Caco-2 (cell line): ENCODE measurements at regions not wholly inside any gene's neighbourhood (a gene's known extent, or its start where the extent isn't known, plus 50 kb on each side); places are given as distances from the start of the nearest gene placed in this dataset.
"Not testable (repeated sequence)": the region's sequence is repeated elsewhere in the genome, so short reads cannot be mapped to it uniquely, and the experiment has no call there.

ENCODE experiments used
- BruUV-seq: library from RNA; stranded (reverse); fragments of 400-500 nt; replicated peaks from 2 replicates; lab custom pipeline; 2021; lab: Mats Ljungman, UMichigan
- CTCF ChIA-PET: fragments of 300-600 bp; sonication (Branson Sonifier 250); formaldehyde crosslinking; loops from one replicate; lab custom pipeline; 2022; ENCODE audit warnings: antibody characterized with exemption; lab: Charles Lee
- POLR2A ChIA-PET: fragments of 300-600 bp; sonication (Branson Sonifier 250); formaldehyde crosslinking; loops from one replicate; lab custom pipeline; 2022; ENCODE audit warnings: antibody characterized with exemption; lab: Charles Lee
- DNase-seq, 2 experiments: peaks; one replicate each; pipeline versions ENCODE4 v3.0.0 to v3.0.0-alpha.2; 2020 to 2022
- H3K27me3 ChIP-seq: replicated peaks from 2 replicates; pipeline ENCODE4 v1.6.0; 2011; ENCODE audit warnings: low read length; ENCODE audit not compliant: control insufficient read depth, insufficient read depth
- H3K36me3 ChIP-seq: 2 replicates; pipeline ENCODE4 v1.5.1; 2011; ENCODE audit warnings: low read length; ENCODE audit not compliant: control insufficient read depth, insufficient read depth
- H3K4me1 ChIP-seq: fragments of 250-450 bp; sonication (Bioruptor Pico); 2 replicates; pipeline ENCODE4 v1.5.1; 2020; ENCODE audit warnings: mild to moderate bottlenecking
- H3K4me3 ChIP-seq: 2 replicates; pipeline ENCODE4 v1.5.1; 2011; ENCODE audit warnings: low read depth, mild to moderate bottlenecking, control low read depth, low read length
- H3K9me3 ChIP-seq: fragments of 250-450 bp; sonication (Bioruptor Pico); 2 replicates; pipeline ENCODE4 v1.5.1; 2020; ENCODE audit warnings: mild to moderate bottlenecking, moderate library complexity
- H3K27ac Mint-ChIP-seq: one replicate; pipeline ENCODE4 v1.8.0; 2022; ENCODE audit warnings: mixed read lengths; ENCODE audit not compliant: unreplicated experiment
- H3K27me3 Mint-ChIP-seq: one replicate; pipeline ENCODE4 v1.8.0; 2022; ENCODE audit warnings: mixed read lengths; ENCODE audit not compliant: insufficient read depth, unreplicated experiment
- H3K36me3 Mint-ChIP-seq: one replicate; pipeline ENCODE4 v1.8.0; 2022; ENCODE audit warnings: mild to moderate bottlenecking, mixed read lengths; ENCODE audit not compliant: insufficient read depth, unreplicated experiment
- H3K4me1 Mint-ChIP-seq: one replicate; pipeline ENCODE4 v1.8.0; 2022; ENCODE audit warnings: low read depth, mixed read lengths; ENCODE audit not compliant: unreplicated experiment
- H3K4me3 Mint-ChIP-seq: one replicate; pipeline ENCODE4 v1.8.0; 2022; ENCODE audit warnings: mild to moderate bottlenecking, moderate library complexity, mixed read lengths; ENCODE audit not compliant: unreplicated experiment
- H3K9me3 Mint-ChIP-seq: one replicate; pipeline ENCODE4 v1.8.0; 2022; ENCODE audit warnings: mixed read lengths; ENCODE audit not compliant: unreplicated experiment
- intact Hi-C: fragments of 100-400 bp; cut with micrococcal nuclease; formaldehyde crosslinking; loops from one replicate; pipeline ENCODE4 v1.10.0; 2022; ENCODE audit not compliant: unreplicated experiment

DNA sequence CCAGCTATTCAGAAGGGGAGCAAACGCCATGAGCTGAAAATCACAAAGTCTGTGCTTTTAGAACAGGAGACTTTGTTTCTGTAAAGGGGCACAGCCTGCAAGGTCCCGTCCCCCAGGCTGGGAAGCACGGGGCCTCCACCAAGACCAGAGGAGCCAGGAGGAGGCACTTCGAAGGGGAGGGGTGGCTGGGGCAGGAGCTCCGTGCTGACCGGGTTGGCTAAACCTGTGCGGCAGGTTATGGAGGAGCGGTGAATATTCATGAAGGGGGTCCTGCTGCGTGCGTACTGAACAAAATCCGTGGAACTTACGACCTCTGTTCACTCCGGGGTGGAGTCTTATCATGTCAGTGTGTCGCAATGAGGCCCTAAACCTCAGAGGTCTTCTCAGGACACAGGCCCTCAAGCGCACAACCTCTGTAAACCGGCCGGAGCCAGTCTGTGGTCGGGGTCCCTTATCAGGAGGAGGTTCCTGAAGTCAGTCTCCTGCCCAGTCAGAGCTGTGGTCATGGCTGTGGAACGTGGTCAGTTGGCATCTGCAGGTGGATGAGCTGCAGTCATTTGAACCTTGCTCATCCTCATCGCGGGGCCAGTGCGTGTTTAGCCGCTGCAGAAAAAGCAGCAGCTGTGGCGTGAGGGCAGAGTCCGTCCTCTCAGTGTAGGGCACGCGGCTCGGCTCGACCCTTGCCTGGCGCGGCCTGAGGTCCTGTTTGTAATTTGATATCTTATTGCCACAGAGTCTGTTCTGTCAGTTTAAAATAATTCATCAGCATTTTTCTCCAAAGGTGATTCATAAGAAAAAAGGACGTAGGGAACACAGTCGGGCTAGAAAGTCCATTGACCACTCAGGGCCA is 5507.7 kb upstream of the TPTE start:
- H3K27ac Mint-ChIP-seq, H3K36me3 ChIP-seq, CTCF ChIA-PET, POLR2A ChIA-PET, H3K4me3 Mint-ChIP-seq, DNase-seq, H3K4me1 ChIP-seq, intact Hi-C loops, H3K27me3 ChIP-seq, H3K9me3 ChIP-seq, H3K27me3 Mint-ChIP-seq, H3K9me3 Mint-ChIP-seq, BruUV-seq, H3K4me3 ChIP-seq, H3K36me3 Mint-ChIP-seq, H3K4me1 Mint-ChIP-seq: not testable (repeated sequence)

DNA sequence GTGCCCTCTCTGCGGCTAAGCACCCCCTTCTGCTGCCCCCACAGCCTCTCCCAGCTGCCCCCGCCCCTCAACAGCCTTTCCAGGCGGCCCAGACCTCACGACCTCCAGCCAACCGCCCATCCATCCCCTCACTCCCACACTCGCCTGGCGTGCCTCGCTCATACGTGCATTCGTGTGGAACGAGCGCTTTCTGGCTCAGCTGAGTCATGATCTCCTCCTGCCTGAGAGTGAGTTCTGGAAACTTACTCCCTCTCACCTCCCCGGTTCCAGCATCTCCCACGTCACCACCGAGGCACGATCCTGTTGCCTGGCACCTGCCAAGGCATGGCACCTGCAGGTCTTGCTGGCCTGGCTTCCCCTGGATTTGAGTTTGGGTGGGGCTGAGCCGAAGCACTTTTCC is 5506.2 kb upstream of the TPTE start:
- H3K27ac Mint-ChIP-seq, H3K27me3 ChIP-seq, DNase-seq, H3K36me3 Mint-ChIP-seq, H3K4me1 Mint-ChIP-seq, POLR2A ChIA-PET, H3K9me3 ChIP-seq, H3K36me3 ChIP-seq, BruUV-seq, CTCF ChIA-PET, H3K4me1 ChIP-seq, H3K4me3 ChIP-seq, H3K9me3 Mint-ChIP-seq, H3K27me3 Mint-ChIP-seq, H3K4me3 Mint-ChIP-seq, intact Hi-C loops: not testable (repeated sequence)

DNA sequence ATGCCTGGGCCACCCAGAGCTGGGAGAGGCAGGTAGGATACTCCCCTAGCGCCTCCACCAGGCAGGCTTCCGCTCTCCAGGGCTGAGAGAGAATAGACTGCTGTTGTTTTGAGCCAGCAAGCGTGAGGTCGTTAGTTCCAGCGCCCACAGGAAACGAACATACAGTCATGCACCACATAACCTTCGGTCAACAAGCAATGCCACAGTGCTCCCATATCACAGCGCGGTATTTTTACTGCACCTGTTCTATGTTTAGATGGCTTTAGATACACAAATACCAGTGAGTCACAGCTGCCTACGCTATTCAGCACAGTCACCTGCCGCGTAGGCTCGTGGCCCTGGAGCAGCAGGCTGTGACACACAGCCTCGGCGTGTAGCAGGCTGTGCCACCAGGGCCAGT is 5502.3 kb upstream of the TPTE start:
- H3K4me1 ChIP-seq, H3K27ac Mint-ChIP-seq, CTCF ChIA-PET, H3K9me3 ChIP-seq, intact Hi-C loops, H3K9me3 Mint-ChIP-seq, H3K27me3 Mint-ChIP-seq, H3K36me3 ChIP-seq, H3K4me3 Mint-ChIP-seq, H3K4me3 ChIP-seq, DNase-seq, BruUV-seq, H3K4me1 Mint-ChIP-seq, H3K36me3 Mint-ChIP-seq, H3K27me3 ChIP-seq, POLR2A ChIA-PET: not testable (repeated sequence)

DNA sequence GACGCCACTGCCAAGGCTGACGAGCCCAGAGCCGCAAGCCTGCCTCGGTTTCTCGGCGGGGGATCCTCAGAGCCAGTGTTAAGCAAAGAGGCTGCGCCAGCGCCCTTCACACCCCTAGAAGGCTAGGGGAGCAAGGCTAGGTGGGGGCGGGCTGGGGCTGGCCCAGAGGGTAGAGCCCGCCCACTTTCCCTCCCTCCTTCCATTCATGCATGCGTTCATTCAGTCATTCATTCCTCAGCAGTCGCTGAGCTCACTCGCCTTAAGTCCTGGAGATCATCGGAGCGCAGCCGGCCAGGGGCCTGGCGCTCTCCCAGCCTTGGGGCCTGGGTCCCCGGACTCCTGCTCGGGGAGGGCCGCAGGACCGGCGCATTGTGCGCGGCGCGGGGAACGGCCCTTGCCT is 5499.6 kb upstream of the TPTE start:
- CTCF ChIA-PET, H3K9me3 ChIP-seq, DNase-seq, intact Hi-C loops, H3K4me1 Mint-ChIP-seq, H3K27me3 Mint-ChIP-seq, H3K36me3 ChIP-seq, H3K27me3 ChIP-seq, H3K4me1 ChIP-seq, BruUV-seq, H3K4me3 ChIP-seq, H3K4me3 Mint-ChIP-seq, H3K9me3 Mint-ChIP-seq, POLR2A ChIA-PET, H3K27ac Mint-ChIP-seq, H3K36me3 Mint-ChIP-seq: not testable (repeated sequence)

DNA sequence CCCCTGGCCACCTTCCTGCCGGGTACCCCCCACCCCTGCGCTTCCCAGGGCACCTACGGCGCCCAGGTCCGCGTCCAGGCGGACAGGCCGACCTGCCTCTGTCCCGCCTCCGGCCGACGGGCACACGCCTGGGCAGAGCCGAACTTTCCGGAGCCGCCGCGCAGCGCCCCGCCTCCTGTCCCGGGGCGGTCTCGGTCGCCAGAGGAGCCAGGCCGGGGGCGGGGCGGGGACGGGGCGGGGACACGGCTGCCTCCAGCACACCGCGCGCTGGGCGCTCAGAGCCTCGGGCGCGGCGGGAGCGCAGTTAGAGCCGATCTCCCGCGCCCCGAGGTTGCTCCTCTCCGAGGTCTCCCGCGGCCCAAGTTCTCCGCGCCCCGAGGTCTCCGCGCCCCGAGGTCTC is 5499.1 kb upstream of the TPTE start:
- H3K9me3 ChIP-seq, H3K36me3 Mint-ChIP-seq, CTCF ChIA-PET, H3K27ac Mint-ChIP-seq, H3K4me3 Mint-ChIP-seq, H3K9me3 Mint-ChIP-seq, H3K4me3 ChIP-seq, BruUV-seq, intact Hi-C loops, H3K27me3 ChIP-seq, DNase-seq, POLR2A ChIA-PET, H3K4me1 Mint-ChIP-seq, H3K4me1 ChIP-seq, H3K36me3 ChIP-seq, H3K27me3 Mint-ChIP-seq: not testable (repeated sequence)

DNA sequence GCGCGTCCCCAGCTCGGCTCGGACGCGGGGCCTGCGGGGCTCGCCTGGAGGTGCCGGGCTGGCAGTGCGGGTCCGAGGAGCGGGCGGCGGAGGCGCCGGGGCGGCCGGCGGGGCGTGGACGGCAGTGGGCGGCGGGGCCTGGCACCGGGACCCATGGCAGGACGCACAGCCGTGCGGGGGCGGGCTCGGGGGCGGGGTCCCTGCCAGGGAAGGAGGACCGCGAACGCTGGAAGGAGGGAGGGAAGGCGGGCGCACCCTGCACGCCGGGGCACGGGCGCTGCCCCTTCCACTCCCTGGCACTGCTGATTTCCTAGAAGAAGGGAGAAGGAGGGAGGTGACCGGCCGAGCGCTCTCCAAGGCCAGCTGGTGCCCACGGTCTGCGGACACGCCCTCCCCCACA is 5498.6 kb upstream of the TPTE start:
- H3K4me3 Mint-ChIP-seq, H3K27ac Mint-ChIP-seq, H3K9me3 Mint-ChIP-seq, intact Hi-C loops, BruUV-seq, CTCF ChIA-PET, H3K4me3 ChIP-seq, H3K36me3 ChIP-seq, H3K9me3 ChIP-seq, DNase-seq, H3K36me3 Mint-ChIP-seq, POLR2A ChIA-PET, H3K27me3 ChIP-seq, H3K4me1 Mint-ChIP-seq, H3K27me3 Mint-ChIP-seq, H3K4me1 ChIP-seq: not testable (repeated sequence)

DNA sequence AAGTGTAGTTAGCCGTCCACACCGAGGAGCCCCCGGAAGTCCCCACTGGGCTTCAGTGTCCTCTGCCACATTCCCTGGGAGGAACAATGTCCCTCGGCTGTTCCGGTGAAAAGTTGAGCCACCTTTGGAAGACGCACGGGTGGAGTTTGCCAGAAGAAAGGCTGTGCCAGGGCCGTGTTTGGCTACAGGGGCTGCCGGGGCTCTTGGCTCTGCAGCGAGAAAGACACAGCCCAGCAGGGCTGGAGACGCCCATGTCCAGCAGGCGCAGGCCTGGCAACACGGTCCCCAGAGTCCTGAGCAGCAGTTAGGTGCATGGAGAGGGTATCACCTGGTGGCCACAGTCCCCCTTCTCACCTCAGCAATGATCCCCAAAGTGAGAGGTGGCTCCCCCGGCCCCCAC is 5486.2 kb upstream of the TPTE start:
- DNase-seq, H3K27ac Mint-ChIP-seq, H3K4me3 ChIP-seq, H3K9me3 ChIP-seq, BruUV-seq, H3K27me3 Mint-ChIP-seq, H3K36me3 ChIP-seq, H3K4me1 Mint-ChIP-seq, H3K36me3 Mint-ChIP-seq, H3K4me1 ChIP-seq, H3K4me3 Mint-ChIP-seq, H3K27me3 ChIP-seq, H3K9me3 Mint-ChIP-seq, CTCF ChIA-PET, intact Hi-C loops, POLR2A ChIA-PET: not testable (repeated sequence)
